ENCODE measurements at regions not wholly inside any gene's neighbourhood (a gene's known extent, or its start where the extent isn't known, plus 50 kb on each side); places are given as distances from the start of the nearest gene placed in this dataset.
"Not testable (repeated sequence)": the region's sequence is repeated elsewhere in the genome, so short reads cannot be mapped to it uniquely, and the experiment has no call there.

DNA sequence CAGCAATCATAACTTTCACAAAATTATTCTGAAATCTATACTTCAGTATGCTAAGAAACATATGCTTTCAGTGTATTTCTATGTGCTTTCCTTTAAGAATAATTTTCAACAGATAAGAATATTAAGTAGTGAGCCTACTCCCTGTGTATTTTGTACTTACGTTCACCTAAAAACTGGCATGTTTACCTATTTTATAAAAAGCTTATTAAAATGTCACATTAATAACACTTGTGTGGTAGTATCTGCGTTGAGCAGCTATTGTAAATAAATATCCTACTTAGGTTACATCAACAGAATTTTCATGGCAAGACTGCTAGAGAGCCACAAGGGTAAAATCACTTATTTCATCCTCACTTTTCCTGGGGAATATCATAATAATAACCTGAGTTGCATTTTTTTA, 113.4 kb upstream of the SLITRK5 start:
- no peak overlapping the region for H3K27ac ChIP-seq
- no peak overlapping the region for H2AFZ ChIP-seq
- no peaks in the 10 kb centered on the region for H3K9me2 ChIP-seq (replicated peaks; ENCODE audit: insufficient read depth)
- no peak for DNase-seq (ENCODE audit: low spot score)
- no peak for TF ChIP-seq EZH2 (IDR thresholded peaks at IDR 0.05; ENCODE audit: borderline replicate concordance)
- TF ChIP-seq, protein P1, sequence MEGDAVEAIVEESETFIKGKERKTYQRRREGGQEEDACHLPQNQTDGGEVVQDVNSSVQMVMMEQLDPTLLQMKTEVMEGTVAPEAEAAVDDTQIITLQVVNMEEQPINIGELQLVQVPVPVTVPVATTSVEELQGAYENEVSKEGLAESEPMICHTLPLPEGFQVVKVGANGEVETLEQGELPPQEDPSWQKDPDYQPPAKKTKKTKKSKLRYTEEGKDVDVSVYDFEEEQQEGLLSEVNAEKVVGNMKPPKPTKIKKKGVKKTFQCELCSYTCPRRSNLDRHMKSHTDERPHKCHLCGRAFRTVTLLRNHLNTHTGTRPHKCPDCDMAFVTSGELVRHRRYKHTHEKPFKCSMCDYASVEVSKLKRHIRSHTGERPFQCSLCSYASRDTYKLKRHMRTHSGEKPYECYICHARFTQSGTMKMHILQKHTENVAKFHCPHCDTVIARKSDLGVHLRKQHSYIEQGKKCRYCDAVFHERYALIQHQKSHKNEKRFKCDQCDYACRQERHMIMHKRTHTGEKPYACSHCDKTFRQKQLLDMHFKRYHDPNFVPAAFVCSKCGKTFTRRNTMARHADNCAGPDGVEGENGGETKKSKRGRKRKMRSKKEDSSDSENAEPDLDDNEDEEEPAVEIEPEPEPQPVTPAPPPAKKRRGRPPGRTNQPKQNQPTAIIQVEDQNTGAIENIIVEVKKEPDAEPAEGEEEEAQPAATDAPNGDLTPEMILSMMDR (IDR thresholded peaks at IDR 0.05; ENCODE audit: poor library complexity) = no peak
- TF ChIP-seq EZH2phosphoT487 (IDR thresholded peaks at IDR 0.05; ENCODE audit: low read depth, severe bottlenecking, unreplicated experiment) = no peak
- H3K79me2 ChIP-seq = no peaks in the 10 kb centered on the region
- no peaks in the 10 kb centered on the region for H4K20me1 ChIP-seq (ENCODE audit: insufficient read depth, poor library complexity, severe bottlenecking)
- 81% methylated on average over 2 of the region's 2 CpGs for WGBS (ENCODE audit: low lambda C conversion rate, missing lambda C conversion rate)
- no peak overlapping the region for H3K4me2 ChIP-seq
- no peaks in the 10 kb centered on the region for H3K4me1 ChIP-seq (ENCODE audit: insufficient read depth)
- no peaks in the 10 kb centered on the region for H3K36me3 ChIP-seq (replicated peaks; ENCODE audit: insufficient read depth, low read depth)
- H3K9me3 ChIP-seq (ENCODE audit: low read depth) = no peaks in the 10 kb centered on the region
- H3K4me3 ChIP-seq = no peak overlapping the region
- no peaks in the 10 kb centered on the region for H3K27me3 ChIP-seq

DNA sequence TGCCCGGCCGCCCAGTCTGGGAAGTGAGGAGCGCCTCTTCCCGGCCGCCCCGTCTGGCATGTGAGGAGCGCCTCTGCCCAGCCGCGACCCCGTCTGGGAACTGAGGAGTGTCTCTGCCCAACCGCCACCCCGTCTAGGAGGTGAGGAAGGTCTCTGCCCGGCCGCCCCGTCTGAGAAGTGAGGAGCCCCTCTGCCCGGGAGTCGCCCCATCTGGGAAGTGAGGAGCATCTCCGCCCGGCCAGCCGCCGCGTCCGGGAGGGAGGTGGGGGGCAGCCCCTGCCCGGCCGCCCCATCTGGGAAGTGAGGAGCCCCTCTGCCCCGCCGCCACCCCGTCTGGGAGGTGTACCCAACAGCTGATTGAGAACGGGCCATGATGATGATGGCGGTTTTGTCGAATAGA, 109.6 kb upstream of the SLITRK5 start:
- H3K36me3 ChIP-seq (replicated peaks; ENCODE audit: insufficient read depth, low read depth); H3K4me1 ChIP-seq (ENCODE audit: insufficient read depth); H3K9me2 ChIP-seq (replicated peaks; ENCODE audit: insufficient read depth); H4K20me1 ChIP-seq (ENCODE audit: insufficient read depth, poor library complexity, severe bottlenecking); H3K9me3 ChIP-seq (ENCODE audit: low read depth); DNase-seq (ENCODE audit: low spot score); H3K4me2 ChIP-seq; H3K27ac ChIP-seq; H3K4me3 ChIP-seq; H2AFZ ChIP-seq; H3K79me2 ChIP-seq; H3K27me3 ChIP-seq: not testable (repeated sequence)
- over 99% methylated on average over 9 of the region's 31 CpGs for WGBS (ENCODE audit: low lambda C conversion rate, missing lambda C conversion rate)

DNA sequence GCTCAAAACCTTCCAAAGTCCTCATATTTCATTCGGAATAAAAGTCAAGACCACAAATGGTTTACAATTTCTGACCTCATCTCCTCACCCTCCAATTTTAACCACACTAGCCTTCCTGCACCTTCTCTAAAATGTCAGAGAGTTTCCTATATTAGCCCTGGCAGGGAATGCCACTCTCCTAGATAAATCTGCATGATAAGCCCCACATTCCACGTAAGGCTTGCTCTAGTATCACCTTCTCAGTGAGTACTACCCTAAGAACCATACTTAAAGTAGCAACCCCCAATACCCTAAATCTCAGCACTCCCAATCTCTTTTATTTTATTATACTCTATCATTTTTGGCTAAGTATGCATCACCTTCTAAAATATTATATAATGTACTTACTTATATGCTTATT, 100.5 kb upstream of the SLITRK5 start:
- Histone ChIP-seq H3K9me3 (ENCODE audit: low read depth) (no peaks in the 10 kb centered on the region), H2AFZ (no peak overlapping the region), H3K9me2 (replicated peaks; ENCODE audit: insufficient read depth) (no peaks in the 10 kb centered on the region), H3K27me3 (no peaks in the 10 kb centered on the region), H3K27ac (no peak overlapping the region), H3K36me3 (replicated peaks; ENCODE audit: insufficient read depth, low read depth) (no peaks in the 10 kb centered on the region), H3K4me2 (no peak overlapping the region), H3K4me3 (no peak overlapping the region), H3K4me1 (ENCODE audit: insufficient read depth) (no peaks in the 10 kb centered on the region), H3K79me2 (no peaks in the 10 kb centered on the region), H4K20me1 (ENCODE audit: insufficient read depth, poor library complexity, severe bottlenecking) (no peaks in the 10 kb centered on the region)
- no peak for TF ChIP-seq EZH2phosphoT487 (IDR thresholded peaks at IDR 0.05; ENCODE audit: low read depth, severe bottlenecking, unreplicated experiment)
- TF ChIP-seq, protein P1 (IDR thresholded peaks at IDR 0.05; ENCODE audit: poor library complexity) = no peak
- TF ChIP-seq EZH2 (IDR thresholded peaks at IDR 0.05; ENCODE audit: borderline replicate concordance) = no peak
- DNase-seq (ENCODE audit: low spot score) = no peak
- 70% methylated on average over 2 of the region's 2 CpGs for WGBS (ENCODE audit: low lambda C conversion rate, missing lambda C conversion rate)

DNA sequence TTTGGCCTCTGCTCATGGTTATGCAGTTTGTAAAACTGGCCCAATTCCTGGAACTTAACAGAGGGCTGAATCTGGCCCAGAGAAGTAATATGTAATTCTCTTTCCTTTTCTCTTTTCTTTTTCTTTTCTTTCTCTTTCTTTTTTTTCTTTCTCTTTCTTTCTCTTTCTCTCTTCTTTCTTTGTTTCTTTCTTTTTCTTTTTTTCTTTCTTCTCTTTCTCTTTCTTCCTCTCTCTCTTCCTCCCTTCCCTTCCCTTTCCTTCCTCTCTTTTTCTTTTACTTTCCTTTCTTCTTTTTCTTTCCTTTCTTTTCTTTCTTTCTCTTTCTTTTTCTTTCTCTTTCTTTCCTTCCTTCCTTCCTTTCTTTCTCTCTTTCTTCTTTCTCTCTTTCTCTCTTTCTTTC, 88.8 kb upstream of the SLITRK5 start:
- Histone ChIP-seq H3K9me2 (replicated peaks; ENCODE audit: insufficient read depth) (no peaks in the 10 kb centered on the region), H3K79me2 (no peaks in the 10 kb centered on the region), H3K9me3 (ENCODE audit: low read depth) (no peaks in the 10 kb centered on the region), H3K27me3 (no peaks in the 10 kb centered on the region), H4K20me1 (ENCODE audit: insufficient read depth, poor library complexity, severe bottlenecking) (no peaks in the 10 kb centered on the region), H3K4me2 (no peak overlapping the region), H3K4me3 (no peak overlapping the region), H3K36me3 (replicated peaks; ENCODE audit: insufficient read depth, low read depth) (no peaks in the 10 kb centered on the region), H2AFZ (no peak overlapping the region), H3K4me1 (ENCODE audit: insufficient read depth) (no peaks in the 10 kb centered on the region), H3K27ac (no peak overlapping the region)
- no peak for DNase-seq (ENCODE audit: low spot score)
- TF ChIP-seq EZH2 (IDR thresholded peaks at IDR 0.05; ENCODE audit: borderline replicate concordance) (no peak), EZH2phosphoT487 (IDR thresholded peaks at IDR 0.05; ENCODE audit: low read depth, severe bottlenecking, unreplicated experiment) (no peak)
- TF ChIP-seq, protein P1 (IDR thresholded peaks at IDR 0.05; ENCODE audit: poor library complexity) = no peak

Data from hepatocyte (in vitro differentiated cells).